ENCODE measurements at regions not wholly inside any gene's neighbourhood (a gene's known extent, or its start where the extent isn't known, plus 50 kb on each side); places are given as distances from the start of the nearest gene placed in this dataset.

GRCh38 chr1:30280572-30280971 lies 442.8 kb downstream of the MATN1 start:
- no peak for DNase-seq

GRCh38 chr1:30277911-30278310 lies 445.5 kb downstream of the MATN1 start:
- no peak for DNase-seq

GRCh38 chr1:30277415-30277814 lies 446.0 kb downstream of the MATN1 start:
- DNase-seq = no peak

GRCh38 chr1:30275926-30276764 lies 447.2 kb downstream of the MATN1 start:
- no peak for DNase-seq

- no peak for DNase-seq
These were observed 448.3 kb downstream of the MATN1 start for GRCh38 chr1:30274976-30275621.

- DNase-seq = no peak
These were observed 449.0 kb downstream of the MATN1 start for GRCh38 chr1:30274173-30274970.

- no peak for DNase-seq
These were observed 449.9 kb downstream of the MATN1 start for GRCh38 chr1:30273456-30273855.

- DNase-seq = no peak
These were observed 450.4 kb downstream of the MATN1 start for GRCh38 chr1:30273021-30273325.

GRCh38 chr1:30272277-30273020 lies 450.9 kb downstream of the MATN1 start:
- no peak for DNase-seq

GRCh38 chr1:30271401-30272276 lies 451.7 kb downstream of the MATN1 start:
- no peak for DNase-seq

GRCh38 chr1:30270461-30270860 lies 452.9 kb downstream of the MATN1 start:
- no peak for DNase-seq

GRCh38 chr1:30268923-30269666 lies 454.3 kb downstream of the MATN1 start:
- DNase-seq = no peak

GRCh38 chr1:30267856-30268255 lies 455.5 kb downstream of the MATN1 start:
- no peak for DNase-seq

GRCh38 chr1:30267046-30267445 lies 456.3 kb downstream of the MATN1 start:
- no peak for DNase-seq

- no peak for DNase-seq
These were observed 458.0 kb downstream of the MATN1 start for GRCh38 chr1:30265127-30266070.

- no peak for DNase-seq
These were observed 458.7 kb downstream of the MATN1 start for GRCh38 chr1:30264672-30265025.

- no peak for DNase-seq
These were observed 459.3 kb downstream of the MATN1 start for GRCh38 chr1:30263888-30264671.

GRCh38 chr1:30263405-30263804 lies 460.0 kb downstream of the MATN1 start:
- DNase-seq = no peak

- DNase-seq = no peak
These were observed 461.2 kb downstream of the MATN1 start for GRCh38 chr1:30262158-30262557.
